Lung (tissue), 11 donors: ENCODE measurements at regions not wholly inside any gene's neighbourhood (a gene's known extent, or its start where the extent isn't known, plus 50 kb on each side); places are given as distances from the start of the nearest gene placed in this dataset.

ENCODE experiments used
- ATAC-seq: fragments of 200-7000 bp; cut with Tn5 transposase; one replicate; pipeline ENCODE4 v1.9.1; 2020; ENCODE audit warnings: moderate number of reproducible peaks; ENCODE audit not compliant: insufficient read depth, low FRiP score
- DNase-seq, 3 donors: peaks; one replicate each; pipeline ENCODE4 v3.0.0-alpha.2; 2013 to 2017
- H3K27ac ChIP-seq, 2 donors: one replicate each; pipeline ENCODE4 v1.5.1; 2013; ENCODE audit warnings: mild to moderate bottlenecking in 2 of 2, moderate library complexity in 2 of 2, control low read depth in 1 of 2, inconsistent platforms in 1 of 2, low read depth in 1 of 2, low read length in 1 of 2
- H3K27me3 ChIP-seq, 3 donors: one replicate each; pipeline ENCODE4 v1.5.1; 2013; ENCODE audit warnings: low read length in 2 of 3; ENCODE audit not compliant: control insufficient read depth in 3 of 3, insufficient read depth in 3 of 3
- H3K36me3 ChIP-seq, 4 donors: one replicate each; pipeline ENCODE4 v1.5.1; 2013; ENCODE audit warnings: low read length in 4 of 4, mild to moderate bottlenecking in 1 of 4, moderate library complexity in 1 of 4; ENCODE audit not compliant: control insufficient read depth in 4 of 4, insufficient read depth in 4 of 4
- H3K4me1 ChIP-seq, 5 donors: one replicate each; pipeline ENCODE4 v1.5.1; 2013; ENCODE audit warnings: low read length in 5 of 5, mild to moderate bottlenecking in 2 of 5, moderate library complexity in 1 of 5; ENCODE audit not compliant: control insufficient read depth in 5 of 5, insufficient read depth in 5 of 5
- H3K4me3 ChIP-seq: one replicate; pipeline ENCODE4 v1.5.1; 2013; ENCODE audit warnings: mild to moderate bottlenecking, control low read depth, moderate library complexity
- H3K9ac ChIP-seq, 2 donors: one replicate each; pipeline ENCODE4 v1.5.1; 2013; ENCODE audit warnings: low read length in 2 of 2, control low read depth in 1 of 2; ENCODE audit not compliant: insufficient read depth in 1 of 2
- H3K9me3 ChIP-seq, 4 donors: one replicate each; pipeline ENCODE4 v1.5.1; 2013; ENCODE audit warnings: low read length in 3 of 4, mild to moderate bottlenecking in 1 of 4, moderate library complexity in 1 of 4; ENCODE audit not compliant: control insufficient read depth in 4 of 4, insufficient read depth in 3 of 4
- CTCF ChIP-seq: IDR thresholded peaks from 2 replicates; pipeline ENCODE4 v1.5.1; 2012; ENCODE audit warnings: mild to moderate bottlenecking; ENCODE audit errors: control extremely low read depth, extremely low read depth
- WGBS, 2 donors: extraction: QIAGEN DNeasy Blood & Tissue Kit; methylation state at CpG; one replicate each; pipeline ENCODE4 v1.1.7; 2013; 5-methylcytosine and 5-hydroxymethylcytosine counted together
- donor health status: control.
- donor health status: control.
- donor health status: Bipolar disorder and iron deficiency.
- donor health status: healthy.
- donor health status: DM: yes; HTN: yes; CAD: no.

DNA sequence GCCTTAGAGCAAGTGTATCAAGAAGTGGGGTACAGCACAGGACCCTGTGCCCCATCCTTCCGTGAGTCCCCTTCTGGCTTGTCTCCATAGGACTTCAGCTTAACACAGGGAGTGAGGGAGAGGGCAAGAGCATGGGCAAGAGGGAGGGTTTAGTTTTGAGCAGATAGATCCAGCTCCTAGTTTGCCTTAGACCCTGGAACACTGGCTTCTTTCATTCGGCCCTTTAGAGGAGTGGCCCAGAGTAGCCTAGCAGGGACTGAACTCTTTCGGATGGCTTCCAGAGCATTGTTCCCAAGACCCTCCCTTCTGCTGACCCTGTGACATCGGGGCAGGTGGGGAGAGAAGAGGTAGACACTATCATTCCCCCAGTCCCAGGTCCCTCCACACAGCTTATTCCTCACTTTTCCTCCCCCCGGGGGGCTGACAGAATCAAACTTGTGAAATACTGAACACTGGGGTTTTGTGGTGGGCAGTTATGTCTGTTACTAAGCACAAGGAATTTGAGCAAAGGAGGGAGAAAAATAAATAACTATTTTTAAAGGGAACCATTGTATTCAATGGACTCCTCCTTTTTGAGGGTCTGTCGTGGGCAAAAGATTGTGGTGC, 289.6 kb upstream of the C2CD4B start:
- Histone ChIP-seq H3K9ac (no peak overlapping the region), H3K27ac (peak overlapping the region in 1 of 2 donors; percentile 85), H3K9me3 (no peaks in the 10 kb centered on the region), H3K27me3 (no peaks in the 10 kb centered on the region), H3K36me3 (peaks cover 0 to 2% (median 0%) of the 10 kb centered on the region in 4 donors), H3K4me3 (no peak overlapping the region), H3K4me1 (peaks cover 0 to 13% (median 0%) of the 10 kb centered on the region in 5 donors)
- DNase-seq (no peak), ATAC-seq (no peak)
- 89 to 94% methylated on average over 6 of the region's 6 CpGs for WGBS, 2 donors
- TF ChIP-seq CTCF = no peak

DNA sequence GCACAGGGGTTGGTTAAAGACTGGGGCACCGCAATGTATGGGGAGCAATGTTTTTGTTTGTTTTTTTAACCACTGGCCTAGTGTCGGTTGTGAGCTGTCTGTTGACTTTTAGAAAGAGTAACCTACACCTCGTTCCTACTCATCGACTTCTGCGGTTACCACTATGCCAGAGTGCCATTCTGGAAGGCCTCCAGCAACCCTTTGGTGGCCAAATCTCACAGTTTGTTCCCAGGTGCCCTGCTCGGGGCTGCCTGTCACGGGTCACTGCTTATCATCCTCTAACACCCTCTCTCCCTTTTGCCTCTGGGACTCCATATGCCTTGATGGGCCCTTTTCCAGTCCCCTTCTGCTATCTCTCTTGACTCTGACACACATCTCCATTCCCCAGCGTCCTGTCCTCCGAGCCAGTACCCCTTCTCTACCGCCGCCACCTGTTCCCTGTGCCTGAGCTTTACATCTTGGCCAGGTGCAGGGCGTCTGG, 290.4 kb upstream of the C2CD4B start:
- Histone ChIP-seq H3K4me1 (peaks cover 0 to 13% (median 0%) of the 10 kb centered on the region in 5 donors), H3K36me3 (peaks cover 0 to 2% (median 0%) of the 10 kb centered on the region in 4 donors), H3K27ac (peak overlapping the region in 1 of 2 donors; percentile 85), H3K4me3 (no peak overlapping the region), H3K27me3 (no peaks in the 10 kb centered on the region), H3K9ac (no peak overlapping the region), H3K9me3 (no peaks in the 10 kb centered on the region)
- no peak for DNase-seq
- no peak for TF ChIP-seq CTCF
- 74 to 87% methylated on average over 11 to 12 of the region's 12 CpGs for WGBS, 2 donors
- no peak for ATAC-seq

DNA sequence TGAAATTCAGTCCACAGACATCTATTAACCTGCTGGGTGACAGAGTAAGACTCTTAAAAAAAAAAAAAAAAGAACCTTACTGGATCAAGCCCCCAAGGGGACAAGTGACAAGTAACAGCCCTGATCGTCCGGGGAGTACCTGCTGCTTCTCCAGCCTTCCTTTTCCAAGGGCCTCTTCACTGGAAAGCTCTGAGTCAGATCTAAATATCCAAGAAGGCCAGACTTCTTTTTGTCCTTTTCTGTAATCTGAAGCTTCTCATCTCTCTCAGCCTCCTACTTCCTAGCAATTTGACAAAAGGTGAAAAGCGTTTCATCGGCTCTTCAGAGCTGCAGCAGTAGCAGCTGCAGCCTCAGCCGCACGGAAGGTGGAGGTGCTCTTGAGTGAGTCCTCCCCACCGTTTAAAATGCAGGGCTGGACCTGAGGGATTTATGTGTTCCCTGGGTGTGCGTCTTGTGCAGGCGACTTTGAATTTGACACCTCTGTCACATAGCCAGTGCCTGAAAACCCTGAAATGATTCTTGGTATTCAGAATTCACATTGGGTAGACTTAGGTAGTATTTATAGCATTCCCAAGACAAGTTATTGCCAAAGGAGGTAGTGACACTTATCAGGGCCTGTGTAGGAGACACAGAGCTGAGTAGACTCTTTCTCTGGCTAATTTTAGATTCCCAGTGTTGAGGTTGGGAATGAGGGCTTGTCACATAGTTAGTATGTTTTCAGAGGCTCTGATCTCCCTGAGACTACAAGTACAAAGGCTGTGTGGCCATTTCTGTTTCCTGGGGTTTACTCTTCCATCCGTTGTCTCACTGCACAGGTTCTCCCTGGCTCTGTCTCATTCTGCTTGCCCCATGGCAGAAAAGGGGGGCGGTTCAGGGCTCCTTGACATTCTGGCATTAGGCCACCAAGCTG, 291.2 kb upstream of the C2CD4B start:
- Histone ChIP-seq H3K9me3 (no peaks in the 10 kb centered on the region), H3K4me1 (peaks cover 0 to 13% (median 0%) of the 10 kb centered on the region in 5 donors), H3K4me3 (no peak overlapping the region), H3K27ac (peak overlapping the region in 1 of 2 donors; percentile 90), H3K9ac (no peak overlapping the region), H3K27me3 (no peaks in the 10 kb centered on the region), H3K36me3 (peaks cover 0 to 2% (median 0%) of the 10 kb centered on the region in 4 donors)
- 89 to 93% methylated on average over 11 of the region's 11 CpGs for WGBS, 2 donors
- DNase-seq = no peak
- no peak for TF ChIP-seq CTCF
- no peak for ATAC-seq
